PC-3 (cell line): ENCODE measurements at regions not wholly inside any gene's neighbourhood (a gene's known extent, or its start where the extent isn't known, plus 50 kb on each side); places are given as distances from the start of the nearest gene placed in this dataset.
"Not testable (repeated sequence)": the region's sequence is repeated elsewhere in the genome, so short reads cannot be mapped to it uniquely, and the experiment has no call there.

Experiments used
- ATAC-seq: fragments of 200-7000 bp; cut with Tn5 transposase; 2 replicates; pipeline ENCODE4 v1.9.1; 2020; ENCODE audit warnings: mild to moderate bottlenecking, moderate library complexity
- BruUV-seq: library from RNA; stranded (reverse); fragments of 400-500 nt; replicated peaks from 2 replicates; lab custom pipeline; 2021; lab: Mats Ljungman, UMichigan
- CTCF ChIA-PET: fragments of 300-600 bp; sonication (Branson Sonifier 250); formaldehyde crosslinking; loops from one replicate; lab custom pipeline; 2022; ENCODE audit warnings: antibody characterized with exemption; lab: Charles Lee
- POLR2A ChIA-PET: fragments of 300-600 bp; sonication (Branson Sonifier 250); formaldehyde crosslinking; loops from one replicate; lab custom pipeline; 2022; ENCODE audit warnings: antibody characterized with exemption; ENCODE audit not compliant: unreplicated experiment; lab: Charles Lee
- DNase-seq: peaks from one replicate; pipeline ENCODE4 v3.0.0-alpha.2; 2015
- H2AFZ ChIP-seq: fragments of 300-600 bp; sonication (generic); 2 replicates; pipeline ENCODE4 v1.6.0; 2016; ENCODE audit warnings: antibody characterized with exemption, low read length
- H3F3A ChIP-seq: fragments of 300-600 bp; sonication (generic); one replicate; pipeline ENCODE4 v1.6.0; 2017; ENCODE audit warnings: antibody characterized with exemption, low read length, control low read depth, mild to moderate bottlenecking; ENCODE audit not compliant: unreplicated experiment
- H3K27ac ChIP-seq: fragments of 300-600 bp; sonication (generic); 2 replicates; pipeline ENCODE4 v1.5.1; 2016; ENCODE audit warnings: mild to moderate bottlenecking, low read length
- H3K27me3 ChIP-seq: fragments of 300-600 bp; sonication (generic); 2 replicates; pipeline ENCODE4 v1.6.1; 2016; ENCODE audit warnings: low read length, mixed read lengths
- H3K36me3 ChIP-seq: fragments of 300-600 bp; sonication (generic); 2 replicates; pipeline ENCODE4 v1.6.1; 2016; ENCODE audit warnings: low read depth, mixed run types, low read length, mixed read lengths
- H3K4me1 ChIP-seq: fragments of 300-600 bp; sonication (generic); 2 replicates; pipeline ENCODE4 v1.5.1; 2016; ENCODE audit warnings: low read length; ENCODE audit not compliant: insufficient read depth
- H3K4me2 ChIP-seq: fragments of 300-600 bp; sonication (generic); 2 replicates; pipeline ENCODE4 v1.6.0; 2016; ENCODE audit warnings: low read length
- H3K4me3 ChIP-seq: fragments of 300-600 bp; sonication (generic); 2 replicates; pipeline ENCODE4 v1.5.1; 2016; ENCODE audit warnings: mild to moderate bottlenecking, low read length, mixed read lengths
- H3K79me2 ChIP-seq: fragments of 300-600 bp; sonication (generic); 2 replicates; pipeline ENCODE4 v1.6.1; 2017; ENCODE audit warnings: low read length, mixed read lengths
- H3K9ac ChIP-seq: fragments of 300-600 bp; sonication (generic); 2 replicates; pipeline ENCODE4 v1.6.0; 2016; ENCODE audit warnings: mild to moderate bottlenecking, low read length
- H3K9me2 ChIP-seq: fragments of 300-600 bp; sonication (generic); replicated peaks from 2 replicates; pipeline ENCODE4 v1.6.1; 2016; ENCODE audit warnings: mixed run types, low read length, mixed read lengths
- H3K9me3 ChIP-seq: fragments of 300-600 bp; sonication (generic); 2 replicates; pipeline ENCODE4 v1.6.1; 2016; ENCODE audit warnings: low read length, mixed read lengths
- H4K20me1 ChIP-seq: fragments of 300-600 bp; sonication (generic); 2 replicates; pipeline ENCODE4 v1.6.1; 2016; ENCODE audit warnings: low read length, mixed read lengths
- EZH2 ChIP-seq: fragments of 300-600 bp; sonication (generic); IDR thresholded peaks from one replicate; pipeline ENCODE4 v1.6.1; 2017; ENCODE audit warnings: antibody characterized with exemption, mild to moderate bottlenecking, low read length; ENCODE audit not compliant: unreplicated experiment
- EZH2phosphoT487 ChIP-seq: fragments of 300-600 bp; sonication (generic); IDR thresholded peaks from 2 replicates; pipeline ENCODE4 v1.6.1; 2018; ENCODE audit warnings: mild to moderate bottlenecking, antibody characterized with exemption, low read length, borderline replicate concordance
- intact Hi-C: fragments of 100-400 bp; cut with micrococcal nuclease; formaldehyde crosslinking; loops from 2 replicates; pipeline ENCODE4 v1.9.0; 2023
- TF ChIP-seq, protein P1 (sequence below): fragments of 300-600 bp; sonication (generic); conservative IDR thresholded peaks from 2 replicates; pipeline ENCODE4 v1.5.1; 2017; ENCODE audit warnings: antibody characterized with exemption, low read depth, mild to moderate bottlenecking, low read length

DNA sequence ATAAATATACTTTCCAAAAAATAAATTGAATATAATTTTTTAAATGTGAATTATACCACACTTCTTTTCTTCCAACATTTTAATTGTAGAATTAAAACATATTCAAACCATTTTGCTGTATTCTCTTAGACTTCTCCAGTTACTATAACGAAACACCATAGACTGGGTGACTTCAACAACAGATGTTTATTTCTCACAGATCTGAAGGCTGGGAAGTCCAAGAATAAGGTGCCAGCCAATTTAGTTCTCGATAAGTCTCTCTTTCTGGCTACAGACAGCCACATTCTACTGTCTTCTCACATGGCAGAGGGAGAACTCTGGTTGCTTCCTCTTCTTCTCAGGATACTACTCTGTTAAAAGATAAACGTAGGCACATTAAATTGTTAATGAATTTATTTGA, 155.8 kb upstream of the UGT8 start:
- Histone ChIP-seq H3K4me2 (no peak overlapping the region), H2AFZ (no peak overlapping the region), H3K27me3 (no peaks in the 10 kb centered on the region), H3K4me1 (no peaks in the 10 kb centered on the region), H3K9me3 (no peaks in the 10 kb centered on the region), H3K4me3 (no peak overlapping the region), H3K9ac (no peak overlapping the region), H3K9me2 (no peaks in the 10 kb centered on the region), H4K20me1 (no peaks in the 10 kb centered on the region), H3K79me2 (no peaks in the 10 kb centered on the region), H3K27ac (no peak overlapping the region), H3K36me3 (no peaks in the 10 kb centered on the region), H3F3A (no peaks in the 10 kb centered on the region)
- no peak for DNase-seq
- BruUV-seq: no TSS peak
- TF ChIP-seq, protein P1, sequence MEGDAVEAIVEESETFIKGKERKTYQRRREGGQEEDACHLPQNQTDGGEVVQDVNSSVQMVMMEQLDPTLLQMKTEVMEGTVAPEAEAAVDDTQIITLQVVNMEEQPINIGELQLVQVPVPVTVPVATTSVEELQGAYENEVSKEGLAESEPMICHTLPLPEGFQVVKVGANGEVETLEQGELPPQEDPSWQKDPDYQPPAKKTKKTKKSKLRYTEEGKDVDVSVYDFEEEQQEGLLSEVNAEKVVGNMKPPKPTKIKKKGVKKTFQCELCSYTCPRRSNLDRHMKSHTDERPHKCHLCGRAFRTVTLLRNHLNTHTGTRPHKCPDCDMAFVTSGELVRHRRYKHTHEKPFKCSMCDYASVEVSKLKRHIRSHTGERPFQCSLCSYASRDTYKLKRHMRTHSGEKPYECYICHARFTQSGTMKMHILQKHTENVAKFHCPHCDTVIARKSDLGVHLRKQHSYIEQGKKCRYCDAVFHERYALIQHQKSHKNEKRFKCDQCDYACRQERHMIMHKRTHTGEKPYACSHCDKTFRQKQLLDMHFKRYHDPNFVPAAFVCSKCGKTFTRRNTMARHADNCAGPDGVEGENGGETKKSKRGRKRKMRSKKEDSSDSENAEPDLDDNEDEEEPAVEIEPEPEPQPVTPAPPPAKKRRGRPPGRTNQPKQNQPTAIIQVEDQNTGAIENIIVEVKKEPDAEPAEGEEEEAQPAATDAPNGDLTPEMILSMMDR: no peak
- no peak for TF ChIP-seq EZH2
- TF ChIP-seq EZH2phosphoT487: no peak
- CTCF ChIA-PET: no interaction called here
- ATAC-seq: no peak
- POLR2A ChIA-PET: no interaction called here
- intact Hi-C loops: no loop called here

DNA sequence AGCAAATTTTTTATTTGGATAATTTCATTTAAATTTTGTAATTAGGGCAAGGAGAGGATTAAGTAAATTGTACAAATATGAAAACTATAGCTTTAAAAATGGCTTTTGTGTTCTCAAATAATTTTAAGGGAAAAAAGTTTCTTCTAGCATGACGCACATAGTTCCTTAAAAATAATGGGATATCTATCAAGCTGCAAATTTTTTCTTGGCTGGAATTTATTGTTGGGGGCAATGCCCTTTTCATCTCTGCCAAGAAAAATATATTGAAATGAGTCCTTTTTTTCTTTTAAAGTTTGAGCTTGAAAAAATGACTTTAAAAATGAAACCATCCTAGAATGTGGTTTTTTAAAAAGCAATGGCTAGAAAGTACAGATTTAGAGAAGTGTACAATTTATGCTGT, 154.4 kb upstream of the UGT8 start:
- Histone ChIP-seq H3K9ac (no peak overlapping the region), H3K4me1 (no peaks in the 10 kb centered on the region), H3K27ac (no peak overlapping the region), H3K4me2 (no peak overlapping the region), H3F3A (no peaks in the 10 kb centered on the region), H3K27me3 (no peaks in the 10 kb centered on the region), H3K9me3 (no peaks in the 10 kb centered on the region), H3K9me2 (no peaks in the 10 kb centered on the region), H3K79me2 (no peaks in the 10 kb centered on the region), H3K36me3 (no peaks in the 10 kb centered on the region), H4K20me1 (no peaks in the 10 kb centered on the region), H2AFZ (no peak overlapping the region), H3K4me3 (no peak overlapping the region)
- ATAC-seq (no peak), DNase-seq (no peak)
- CTCF ChIA-PET: no interaction called here
- intact Hi-C loops: no loop called here
- TF ChIP-seq EZH2 (no peak), EZH2phosphoT487 (no peak)
- TF ChIP-seq, protein P1: no peak
- BruUV-seq: no TSS peak
- POLR2A ChIA-PET: no interaction called here

DNA sequence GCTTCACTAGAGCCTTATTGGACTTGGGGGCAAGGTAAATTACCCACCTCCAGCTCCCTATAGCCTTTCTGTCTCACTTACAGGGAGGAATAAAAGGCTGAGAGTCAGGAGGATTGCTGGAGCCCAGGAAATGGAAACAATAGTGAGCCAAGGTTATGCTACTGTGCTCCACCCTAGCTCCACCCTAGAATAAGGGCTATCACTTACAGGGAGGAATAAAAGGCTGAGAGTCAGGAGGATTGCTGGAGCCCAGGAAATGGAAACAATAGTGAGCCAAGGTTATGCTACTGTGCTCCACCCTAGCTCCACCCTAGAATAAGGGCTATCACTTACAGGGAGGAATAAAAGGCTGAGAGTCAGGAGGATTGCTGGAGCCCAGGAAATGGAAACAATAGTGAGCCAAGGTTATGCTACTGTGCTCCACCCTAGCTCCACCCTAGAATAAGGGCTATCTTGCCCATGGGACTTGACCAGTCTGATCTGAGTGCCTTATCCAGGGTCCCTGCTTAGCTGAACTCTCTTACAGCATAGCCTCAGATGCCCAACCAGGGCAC, 150.6 kb upstream of the UGT8 start:
- H3K9ac ChIP-seq, H3F3A ChIP-seq, H3K27ac ChIP-seq, H3K27me3 ChIP-seq, H3K9me2 ChIP-seq, H3K4me1 ChIP-seq, H3K9me3 ChIP-seq, DNase-seq, BruUV-seq, H4K20me1 ChIP-seq, CTCF ChIA-PET, POLR2A ChIA-PET, H3K4me3 ChIP-seq, H2AFZ ChIP-seq, H3K79me2 ChIP-seq, H3K4me2 ChIP-seq, H3K36me3 ChIP-seq, intact Hi-C loops: not testable (repeated sequence)
- ATAC-seq: peak; percentile 29; the same call in 1 of the 2 replicates
